OCI-LY1 (cell line): ENCODE measurements at regions not wholly inside any gene's neighbourhood (a gene's known extent, or its start where the extent isn't known, plus 50 kb on each side); places are given as distances from the start of the nearest gene placed in this dataset.

ENCODE experiments used
- CTCF ChIP-seq: fragments of 200-600 bp; sonication (generic), shearing (Covaris generic); IDR thresholded peaks from 2 replicates; pipeline ENCODE4 v1.5.1; 2017; ENCODE audit warnings: mild to moderate bottlenecking, antibody characterized with exemption, low read length, moderate library complexity, mixed read lengths
- EZH2 ChIP-seq: fragments of 200-600 bp; sonication (generic), shearing (Covaris generic); IDR thresholded peaks from 2 replicates; pipeline ENCODE4 v1.8.0; 2017; ENCODE audit warnings: borderline replicate concordance, mixed run types, mild to moderate bottlenecking, antibody characterized with exemption, low read length, moderate library complexity, mixed read lengths

- TF ChIP-seq CTCF (no peak), EZH2 (no peak)
Measured at GRCh38 chr2:222782201-222782730, 78.6 kb upstream of the ACSL3 start.
